Thyroid gland (tissue), 4 donors: ENCODE measurements at regions not wholly inside any gene's neighbourhood (a gene's known extent, or its start where the extent isn't known, plus 50 kb on each side); places are given as distances from the start of the nearest gene placed in this dataset.

Source experiments
- DNase-seq, 2 donors: peaks; one replicate each; pipeline ENCODE4 v3.0.0-alpha.2; 2019
- H3K27ac ChIP-seq, 3 donors: fragments of 200-600 bp; sonication (generic); 1 replicate in 2 of 3; 2 replicates in 1 of 3; pipeline ENCODE4 v1.5.1; 2016 to 2019; ENCODE audit warnings: mild to moderate bottlenecking in 1 of 3, moderate library complexity in 1 of 3
- H3K27me3 ChIP-seq: fragments of 200-600 bp; sonication (generic); one replicate; pipeline ENCODE4 v1.5.1; 2019
- H3K36me3 ChIP-seq, 2 donors: fragments of 200-600 bp; sonication (generic); one replicate each; pipeline ENCODE4 v1.5.1; 2016 to 2019
- H3K4me1 ChIP-seq, 2 donors: fragments of 200-600 bp; sonication (generic); one replicate each; pipeline ENCODE4 v1.5.1; 2017 to 2019
- H3K4me3 ChIP-seq, 3 donors: fragments of 200-600 bp; sonication (generic); replicated peaks in 1 of 3; 1 replicate in 2 of 3; 2 replicates in 1 of 3; pipeline ENCODE4 v1.5.1; 2016; ENCODE audit warnings: mild to moderate bottlenecking in 1 of 3
- H3K9me3 ChIP-seq: fragments of 200-600 bp; sonication (generic); one replicate; pipeline ENCODE4 v1.5.1; 2017
- POLR2A ChIP-seq, 2 donors: fragments of 450-650 bp; IDR thresholded peaks; one replicate each; pipeline ENCODE4 v1.6.1; 2017; ENCODE audit warnings: antibody characterized with exemption in 2 of 2, mild to moderate bottlenecking in 2 of 2, moderate library complexity in 1 of 2
- WGBS, 2 donors: methylation state at CpG; one replicate each; pipeline ENCODE4 v1.1.5; 2017; 5-methylcytosine and 5-hydroxymethylcytosine counted together
- intact Hi-C: fragments of 100-400 bp; cut with DNase I; formaldehyde crosslinking; loops from one replicate; pipeline ENCODE4 v1.15.1; 2023
- TF ChIP-seq, protein P1 (sequence below), 6 experiments: fragments of 200-600 bp in 3 of 6; fragments of 450-650 bp in 3 of 6; sonication (generic) in 3 of 6; IDR thresholded peaks; one replicate each; pipeline ENCODE4 v1.5.1; 2016 to 2019; ENCODE audit warnings: antibody characterized with exemption in 6 of 6, mild to moderate bottlenecking in 2 of 6, inconsistent platforms in 1 of 6, moderate library complexity in 1 of 6

DNA sequence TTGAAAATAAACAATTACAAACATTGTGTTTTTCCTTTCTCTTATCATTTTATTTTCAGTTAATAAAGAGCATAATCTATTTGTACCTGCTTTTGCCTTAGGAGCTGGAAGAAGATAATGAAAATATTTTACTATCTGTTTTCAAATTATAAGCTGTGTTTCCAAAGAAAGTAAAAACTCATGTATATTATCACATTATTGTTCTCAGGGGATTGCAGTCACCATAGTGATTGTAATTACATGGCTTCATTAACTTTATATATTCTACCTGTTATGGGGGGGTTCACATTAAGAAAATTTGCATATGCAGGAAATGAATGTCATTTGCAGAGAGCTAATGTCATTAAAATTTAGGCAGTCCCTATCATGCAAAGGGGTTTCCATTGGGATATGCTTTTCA is 542.3 kb downstream of the NXPH1 start:
- Histone ChIP-seq H3K4me3 (no peak overlapping the region), H3K27ac (no peak overlapping the region), H3K9me3 (no peaks in the 10 kb centered on the region), H3K27me3 (no peaks in the 10 kb centered on the region), H3K4me1 (no peaks in the 10 kb centered on the region), H3K36me3 (no peaks in the 10 kb centered on the region)
- TF ChIP-seq, protein P1, sequence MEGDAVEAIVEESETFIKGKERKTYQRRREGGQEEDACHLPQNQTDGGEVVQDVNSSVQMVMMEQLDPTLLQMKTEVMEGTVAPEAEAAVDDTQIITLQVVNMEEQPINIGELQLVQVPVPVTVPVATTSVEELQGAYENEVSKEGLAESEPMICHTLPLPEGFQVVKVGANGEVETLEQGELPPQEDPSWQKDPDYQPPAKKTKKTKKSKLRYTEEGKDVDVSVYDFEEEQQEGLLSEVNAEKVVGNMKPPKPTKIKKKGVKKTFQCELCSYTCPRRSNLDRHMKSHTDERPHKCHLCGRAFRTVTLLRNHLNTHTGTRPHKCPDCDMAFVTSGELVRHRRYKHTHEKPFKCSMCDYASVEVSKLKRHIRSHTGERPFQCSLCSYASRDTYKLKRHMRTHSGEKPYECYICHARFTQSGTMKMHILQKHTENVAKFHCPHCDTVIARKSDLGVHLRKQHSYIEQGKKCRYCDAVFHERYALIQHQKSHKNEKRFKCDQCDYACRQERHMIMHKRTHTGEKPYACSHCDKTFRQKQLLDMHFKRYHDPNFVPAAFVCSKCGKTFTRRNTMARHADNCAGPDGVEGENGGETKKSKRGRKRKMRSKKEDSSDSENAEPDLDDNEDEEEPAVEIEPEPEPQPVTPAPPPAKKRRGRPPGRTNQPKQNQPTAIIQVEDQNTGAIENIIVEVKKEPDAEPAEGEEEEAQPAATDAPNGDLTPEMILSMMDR (IDR thresholded peaks at IDR 0.05), result no peak
- no peak for TF ChIP-seq POLR2A (IDR thresholded peaks at IDR 0.05)
- no peak for DNase-seq
- intact Hi-C loops, result no loop called here

DNA sequence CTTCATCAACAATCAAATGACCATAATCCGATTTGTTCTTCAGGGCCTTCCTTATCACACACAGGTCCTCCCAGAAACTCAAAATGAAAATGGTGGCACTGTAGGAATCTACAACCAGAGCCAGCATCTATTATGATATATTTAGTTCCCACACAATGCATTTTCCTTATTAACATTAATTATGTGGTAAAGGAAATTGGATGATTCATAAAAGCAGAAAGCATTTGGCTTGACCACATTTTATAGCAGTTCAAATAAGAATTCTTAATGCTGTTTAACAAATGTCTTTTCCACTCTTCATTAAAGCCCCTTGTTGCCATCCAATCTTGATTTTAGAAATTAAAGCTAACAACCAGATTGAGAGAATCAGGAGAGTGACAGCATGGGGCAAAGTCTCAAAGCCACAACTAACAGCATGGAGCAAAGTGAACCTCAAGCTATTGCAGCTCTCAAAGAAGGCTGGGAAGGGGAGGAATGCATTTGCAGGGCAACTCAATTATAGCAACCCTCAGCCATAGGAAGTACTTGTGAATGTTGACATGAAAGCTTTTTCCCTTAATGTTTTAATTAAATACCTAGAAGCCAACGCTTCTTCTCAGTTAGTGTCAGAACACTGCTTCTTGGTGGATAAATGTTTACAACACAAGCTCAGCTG is 549.1 kb downstream of the NXPH1 start:
- Histone ChIP-seq H3K27me3 (no peaks in the 10 kb centered on the region), H3K27ac (no peak overlapping the region), H3K4me3 (no peak overlapping the region), H3K36me3 (no peaks in the 10 kb centered on the region), H3K9me3 (no peaks in the 10 kb centered on the region), H3K4me1 (no peaks in the 10 kb centered on the region)
- TF ChIP-seq, protein P1 (IDR thresholded peaks at IDR 0.05), result no peak
- TF ChIP-seq POLR2A (IDR thresholded peaks at IDR 0.05), result no peak
- 69 to 72% methylated on average over 2 of the region's 2 CpGs for WGBS, 2 donors
- DNase-seq, result no peak
- intact Hi-C loops, result no loop called here

DNA sequence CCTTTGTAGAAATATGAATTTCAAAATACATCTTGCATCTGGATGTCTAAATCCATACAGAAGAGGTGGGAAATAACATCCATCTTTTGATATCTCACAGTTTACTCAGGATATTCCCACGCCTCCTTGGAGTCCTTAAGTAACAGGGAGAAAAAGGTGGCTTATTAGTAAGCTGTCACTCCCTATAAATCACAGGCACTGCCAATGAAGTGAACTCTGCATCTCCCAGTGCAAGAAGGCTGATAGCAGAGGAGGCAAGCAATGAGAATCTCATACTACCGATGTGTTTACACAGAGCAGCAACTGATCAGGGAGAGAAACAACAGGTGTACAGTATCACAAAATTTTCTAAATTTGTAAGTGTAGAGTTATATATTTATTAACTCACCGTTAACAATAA is 551.8 kb downstream of the NXPH1 start:
- no peak for DNase-seq
- Histone ChIP-seq H3K36me3 (no peaks in the 10 kb centered on the region), H3K27ac (no peak overlapping the region), H3K4me3 (no peak overlapping the region), H3K27me3 (no peaks in the 10 kb centered on the region), H3K4me1 (no peaks in the 10 kb centered on the region), H3K9me3 (no peaks in the 10 kb centered on the region)
- intact Hi-C loops, result no loop called here
- no peak for TF ChIP-seq POLR2A (IDR thresholded peaks at IDR 0.05)
- TF ChIP-seq, protein P1 (IDR thresholded peaks at IDR 0.05), result no peak
- 81 to 85% methylated on average over 3 of the region's 3 CpGs for WGBS, 2 donors

DNA sequence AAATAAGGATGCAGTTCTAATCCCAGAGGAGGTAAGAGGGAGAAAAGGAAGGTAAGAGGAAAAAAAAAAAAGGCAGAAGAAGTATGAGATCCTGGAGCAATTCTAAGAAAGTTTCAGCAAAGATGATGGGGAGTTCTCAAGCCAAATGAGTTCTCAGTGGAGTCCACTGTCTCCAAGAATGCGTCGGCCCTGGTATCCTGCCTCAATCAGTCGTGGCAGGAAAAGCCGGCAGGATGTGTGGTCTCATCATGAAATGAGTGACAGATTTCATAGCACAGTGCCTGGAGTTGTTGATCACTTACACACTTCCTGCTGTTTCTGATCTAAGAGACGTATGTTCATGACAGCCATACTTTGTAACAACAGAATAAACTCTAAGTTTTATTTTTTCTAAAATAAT is 554.9 kb downstream of the NXPH1 start:
- no peaks in the 10 kb centered on the region for H3K27me3 ChIP-seq
- no peaks in the 10 kb centered on the region for H3K9me3 ChIP-seq
- H3K4me1 ChIP-seq, result no peaks in the 10 kb centered on the region
- no peak for DNase-seq
- H3K27ac ChIP-seq, result no peak overlapping the region
- WGBS, 2 donors, result 68 to 71% methylated on average over 5 of the region's 5 CpGs
- H3K4me3 ChIP-seq, result no peak overlapping the region
- TF ChIP-seq POLR2A (IDR thresholded peaks at IDR 0.05), result no peak
- TF ChIP-seq, protein P1 (IDR thresholded peaks at IDR 0.05), result no peak
- H3K36me3 ChIP-seq, result no peaks in the 10 kb centered on the region
- intact Hi-C loops, result no loop called here

DNA sequence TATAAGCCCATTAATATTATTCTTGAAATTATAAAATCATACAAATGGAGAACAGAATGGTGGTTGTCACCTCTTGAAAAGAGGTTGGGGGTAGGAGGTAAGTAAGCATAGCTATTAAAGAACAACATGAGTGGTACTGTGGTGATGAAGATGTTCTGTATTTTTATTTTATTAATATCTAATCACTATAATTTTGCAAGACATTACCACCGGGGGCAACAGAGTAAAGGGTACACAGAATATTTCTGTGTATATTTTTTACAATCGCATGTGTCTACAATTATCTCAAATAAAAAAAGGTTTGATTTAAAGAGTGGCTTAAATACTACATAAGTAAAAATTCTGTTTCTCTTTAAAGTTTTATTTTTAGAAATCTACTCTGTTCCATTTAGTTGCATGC is 557.8 kb downstream of the NXPH1 start:
- no peaks in the 10 kb centered on the region for H3K36me3 ChIP-seq
- TF ChIP-seq POLR2A (IDR thresholded peaks at IDR 0.05), result no peak
- TF ChIP-seq, protein P1 (IDR thresholded peaks at IDR 0.05), result no peak
- H3K4me1 ChIP-seq, result no peaks in the 10 kb centered on the region
- no peak overlapping the region for H3K27ac ChIP-seq
- DNase-seq, result no peak
- H3K4me3 ChIP-seq, result no peak overlapping the region
- WGBS, 2 donors, result 92% methylated on average over 2 of the region's 2 CpGs
- H3K9me3 ChIP-seq, result no peaks in the 10 kb centered on the region
- intact Hi-C loops, result no loop called here
- no peaks in the 10 kb centered on the region for H3K27me3 ChIP-seq
